ENCODE measurements at regions not wholly inside any gene's neighbourhood (a gene's known extent, or its start where the extent isn't known, plus 50 kb on each side); places are given as distances from the start of the nearest gene placed in this dataset.

- TF ChIP-seq, protein P1, sequence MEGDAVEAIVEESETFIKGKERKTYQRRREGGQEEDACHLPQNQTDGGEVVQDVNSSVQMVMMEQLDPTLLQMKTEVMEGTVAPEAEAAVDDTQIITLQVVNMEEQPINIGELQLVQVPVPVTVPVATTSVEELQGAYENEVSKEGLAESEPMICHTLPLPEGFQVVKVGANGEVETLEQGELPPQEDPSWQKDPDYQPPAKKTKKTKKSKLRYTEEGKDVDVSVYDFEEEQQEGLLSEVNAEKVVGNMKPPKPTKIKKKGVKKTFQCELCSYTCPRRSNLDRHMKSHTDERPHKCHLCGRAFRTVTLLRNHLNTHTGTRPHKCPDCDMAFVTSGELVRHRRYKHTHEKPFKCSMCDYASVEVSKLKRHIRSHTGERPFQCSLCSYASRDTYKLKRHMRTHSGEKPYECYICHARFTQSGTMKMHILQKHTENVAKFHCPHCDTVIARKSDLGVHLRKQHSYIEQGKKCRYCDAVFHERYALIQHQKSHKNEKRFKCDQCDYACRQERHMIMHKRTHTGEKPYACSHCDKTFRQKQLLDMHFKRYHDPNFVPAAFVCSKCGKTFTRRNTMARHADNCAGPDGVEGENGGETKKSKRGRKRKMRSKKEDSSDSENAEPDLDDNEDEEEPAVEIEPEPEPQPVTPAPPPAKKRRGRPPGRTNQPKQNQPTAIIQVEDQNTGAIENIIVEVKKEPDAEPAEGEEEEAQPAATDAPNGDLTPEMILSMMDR (IDR thresholded peaks at IDR 0.05) = no peak
- no peak for TF ChIP-seq POLR2A (IDR thresholded peaks at IDR 0.05)
Observed at GRCh38 chrX:139298437-139298836, 232.1 kb upstream of the F9 start.
